ENCODE measurements at regions not wholly inside any gene's neighbourhood (a gene's known extent, or its start where the extent isn't known, plus 50 kb on each side); places are given as distances from the start of the nearest gene placed in this dataset.
"Not testable (repeated sequence)": the region's sequence is repeated elsewhere in the genome, so short reads cannot be mapped to it uniquely, and the experiment has no call there.

DNA sequence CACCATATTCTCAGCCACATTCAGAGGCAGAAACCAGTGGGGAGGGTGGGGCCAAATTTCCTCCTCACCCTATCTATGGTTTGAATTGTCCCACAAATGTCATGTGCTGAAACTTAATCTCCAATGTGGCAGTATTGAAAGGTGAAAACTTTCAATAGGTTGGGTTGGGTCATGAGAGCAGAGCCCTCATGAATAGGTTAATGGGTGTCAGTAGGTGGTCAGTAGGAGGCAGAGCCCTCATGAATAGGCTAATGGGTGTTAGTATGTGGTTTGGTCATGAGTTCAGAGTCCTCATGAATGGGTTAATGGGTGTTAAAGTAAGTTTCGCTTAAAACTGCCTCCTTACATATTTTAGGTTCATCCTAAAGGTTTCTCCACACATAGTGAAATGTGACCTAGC is 170.0 kb downstream of the FCRL5 start:
- H3K4me3 Mint-ChIP-seq: no peak overlapping the region
- no peak overlapping the region for H3K27ac ChIP-seq (ENCODE audit: low read depth in 1 of 2, low read length in 2 of 2)
- intact Hi-C loops (cut with DNase I, micrococcal nuclease): no loop called here
- ATAC-seq (ENCODE audit: poor library complexity) (no peak), DNase-seq (no peak)
- no peaks in the 10 kb centered on the region for H3K9me3 Mint-ChIP-seq
- POLR2A ChIA-PET: no interaction called here
- H3K4me3 ChIP-seq (ENCODE audit: low read length): no peak overlapping the region
- H3K36me3 ChIP-seq (ENCODE audit: insufficient read depth, low read length): no peaks in the 10 kb centered on the region
- no peaks in the 10 kb centered on the region for H3K9me3 ChIP-seq (ENCODE audit: control insufficient read depth in 1 of 2, insufficient read depth in 1 of 2, low read length in 2 of 2)
- H3K27me3 Mint-ChIP-seq: peaks cover 44% of the 10 kb centered on the region
- no peaks in the 10 kb centered on the region for H3K4me1 Mint-ChIP-seq (ENCODE audit: low read depth)
- CTCF ChIA-PET: no interaction called here
- peaks cover 6 to 9% of the 10 kb centered on the region in 2 experiments for H3K27me3 ChIP-seq (ENCODE audit: control insufficient read depth in 1 of 2, insufficient read depth in 2 of 2, low read length in 2 of 2)
- no peaks in the 10 kb centered on the region for H3K4me1 ChIP-seq (ENCODE audit: insufficient read depth, low read length)
- no peak overlapping the region for H3K27ac Mint-ChIP-seq
- no peaks in the 10 kb centered on the region for H3K36me3 Mint-ChIP-seq (ENCODE audit: low read depth)
- TF ChIP-seq, protein P1, sequence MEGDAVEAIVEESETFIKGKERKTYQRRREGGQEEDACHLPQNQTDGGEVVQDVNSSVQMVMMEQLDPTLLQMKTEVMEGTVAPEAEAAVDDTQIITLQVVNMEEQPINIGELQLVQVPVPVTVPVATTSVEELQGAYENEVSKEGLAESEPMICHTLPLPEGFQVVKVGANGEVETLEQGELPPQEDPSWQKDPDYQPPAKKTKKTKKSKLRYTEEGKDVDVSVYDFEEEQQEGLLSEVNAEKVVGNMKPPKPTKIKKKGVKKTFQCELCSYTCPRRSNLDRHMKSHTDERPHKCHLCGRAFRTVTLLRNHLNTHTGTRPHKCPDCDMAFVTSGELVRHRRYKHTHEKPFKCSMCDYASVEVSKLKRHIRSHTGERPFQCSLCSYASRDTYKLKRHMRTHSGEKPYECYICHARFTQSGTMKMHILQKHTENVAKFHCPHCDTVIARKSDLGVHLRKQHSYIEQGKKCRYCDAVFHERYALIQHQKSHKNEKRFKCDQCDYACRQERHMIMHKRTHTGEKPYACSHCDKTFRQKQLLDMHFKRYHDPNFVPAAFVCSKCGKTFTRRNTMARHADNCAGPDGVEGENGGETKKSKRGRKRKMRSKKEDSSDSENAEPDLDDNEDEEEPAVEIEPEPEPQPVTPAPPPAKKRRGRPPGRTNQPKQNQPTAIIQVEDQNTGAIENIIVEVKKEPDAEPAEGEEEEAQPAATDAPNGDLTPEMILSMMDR (IDR thresholded peaks at IDR 0.05): no peak

DNA sequence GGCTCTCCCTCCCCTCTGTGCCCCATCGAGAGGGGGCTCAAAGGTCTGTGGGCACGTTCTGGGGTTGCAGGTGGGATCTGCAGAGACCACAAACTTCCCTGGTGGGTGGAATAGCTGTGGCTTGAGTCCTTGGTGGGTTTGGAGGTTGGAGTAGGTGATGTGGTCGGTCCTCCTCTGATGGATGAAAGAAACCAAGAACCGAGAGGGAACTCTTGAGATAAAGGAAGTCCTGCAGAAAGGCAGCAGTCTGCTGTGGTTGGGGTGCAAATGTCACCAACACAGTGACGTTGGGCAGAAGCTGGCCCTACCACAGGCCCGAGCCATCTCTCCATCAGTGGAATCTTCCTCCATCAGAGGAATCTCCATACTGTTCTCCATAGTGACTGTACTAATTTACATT is 171.8 kb downstream of the FCRL5 start:
- Mint-ChIP-seq H3K4me3 (no peak overlapping the region), H3K36me3 (ENCODE audit: low read depth) (no peaks in the 10 kb centered on the region), H3K27ac (no peak overlapping the region), H3K4me1 (ENCODE audit: low read depth) (no peaks in the 10 kb centered on the region), H3K27me3 (peaks cover 59% of the 10 kb centered on the region), H3K9me3 (no peaks in the 10 kb centered on the region)
- H3K4me1 ChIP-seq (ENCODE audit: insufficient read depth, low read length): no peaks in the 10 kb centered on the region
- peaks cover 12% of the 10 kb centered on the region in 2 experiments for H3K27me3 ChIP-seq (ENCODE audit: control insufficient read depth in 1 of 2, insufficient read depth in 2 of 2, low read length in 2 of 2)
- ChIA-PET POLR2A (no interaction called here), CTCF (no interaction called here)
- TF ChIP-seq, protein P1 (IDR thresholded peaks at IDR 0.05): no peak
- ATAC-seq (ENCODE audit: poor library complexity): no peak
- intact Hi-C loops (cut with DNase I, micrococcal nuclease): no loop called here
- DNase-seq: no peak
- H3K9me3 ChIP-seq (ENCODE audit: control insufficient read depth in 1 of 2, insufficient read depth in 1 of 2, low read length in 2 of 2): no peaks in the 10 kb centered on the region
- H3K27ac ChIP-seq (ENCODE audit: low read depth in 1 of 2, low read length in 2 of 2): no peak overlapping the region
- H3K4me3 ChIP-seq (ENCODE audit: low read length): no peak overlapping the region
- no peaks in the 10 kb centered on the region for H3K36me3 ChIP-seq (ENCODE audit: insufficient read depth, low read length)

DNA sequence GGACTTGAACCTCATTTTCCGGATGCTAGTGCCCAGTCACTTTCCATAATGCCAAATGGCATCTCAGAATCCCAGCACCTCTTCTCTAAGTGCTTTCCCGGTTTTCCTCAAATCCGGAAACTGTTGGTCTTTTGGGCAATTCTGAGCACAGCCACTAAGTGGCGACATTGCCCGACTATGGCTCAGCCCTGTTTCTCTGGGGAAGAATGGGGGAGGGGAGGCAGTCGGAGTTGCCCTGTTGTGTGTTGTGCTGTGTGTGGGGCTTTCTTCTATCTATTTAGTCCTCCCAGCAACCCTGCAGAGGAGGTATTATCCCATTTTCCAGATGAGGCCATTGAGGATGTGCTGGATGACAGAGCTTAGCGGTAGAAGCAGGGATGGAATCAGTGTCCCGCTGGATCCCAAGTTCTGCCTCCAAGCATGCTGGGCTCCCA is 175.0 kb downstream of the FCRL5 start:
- H3K4me1 ChIP-seq (ENCODE audit: insufficient read depth, low read length); H3K27ac ChIP-seq (ENCODE audit: low read depth in 1 of 2, low read length in 2 of 2); CTCF ChIA-PET; H3K36me3 ChIP-seq (ENCODE audit: insufficient read depth, low read length); H3K36me3 Mint-ChIP-seq (ENCODE audit: low read depth); ATAC-seq (ENCODE audit: poor library complexity); H3K9me3 ChIP-seq (ENCODE audit: control insufficient read depth in 1 of 2, insufficient read depth in 1 of 2, low read length in 2 of 2); H3K4me3 ChIP-seq (ENCODE audit: low read length); H3K27ac Mint-ChIP-seq; H3K9me3 Mint-ChIP-seq; POLR2A ChIA-PET; H3K4me3 Mint-ChIP-seq; H3K4me1 Mint-ChIP-seq (ENCODE audit: low read depth): not testable (repeated sequence)
- H3K27me3 Mint-ChIP-seq: peaks cover 57% of the 10 kb centered on the region
- peak in 3 of 14 experiments; percentile 3 to 29 (median 26) for DNase-seq
- peaks cover 15 to 23% of the 10 kb centered on the region in 2 experiments for H3K27me3 ChIP-seq (ENCODE audit: control insufficient read depth in 1 of 2, insufficient read depth in 2 of 2, low read length in 2 of 2)
- intact Hi-C loops (cut with DNase I, micrococcal nuclease): loop anchor here in 1 of 2 experiments (5.0 kb wide), 1 partner anchor 110 kb away; no protein-coding TSS in a partner anchor

DNA sequence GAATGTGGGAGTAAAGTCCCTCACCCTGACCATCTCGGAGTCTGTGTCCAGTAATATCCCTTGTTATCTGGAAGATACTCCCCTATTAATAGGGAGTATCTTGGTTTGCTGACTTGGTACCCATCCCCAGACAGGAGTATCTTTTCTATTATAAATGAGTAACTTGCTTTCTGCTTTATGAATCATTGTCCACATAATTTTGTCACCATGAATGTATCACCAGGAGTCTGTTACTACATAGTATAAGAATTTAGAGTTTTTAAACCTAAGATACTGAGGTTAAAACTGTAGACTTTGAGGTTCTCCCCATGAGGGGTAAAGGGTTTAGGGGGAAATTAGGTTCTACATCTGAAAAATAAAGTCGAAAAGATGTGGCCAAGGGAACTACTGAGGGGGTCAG is 175.6 kb downstream of the FCRL5 start:
- no peak overlapping the region for H3K4me3 Mint-ChIP-seq
- Histone ChIP-seq H3K9me3 (ENCODE audit: control insufficient read depth in 1 of 2, insufficient read depth in 1 of 2, low read length in 2 of 2) (no peaks in the 10 kb centered on the region), H3K27me3 (ENCODE audit: control insufficient read depth in 1 of 2, insufficient read depth in 2 of 2, low read length in 2 of 2) (peaks cover 15 to 23% of the 10 kb centered on the region in 2 experiments), H3K36me3 (ENCODE audit: insufficient read depth, low read length) (no peaks in the 10 kb centered on the region), H3K4me3 (ENCODE audit: low read length) (no peak overlapping the region), H3K4me1 (ENCODE audit: insufficient read depth, low read length) (no peaks in the 10 kb centered on the region), H3K27ac (ENCODE audit: low read depth in 1 of 2, low read length in 2 of 2) (no peak overlapping the region)
- ATAC-seq (ENCODE audit: poor library complexity): no peak
- DNase-seq: no peak
- H3K27me3 Mint-ChIP-seq: peaks cover 60% of the 10 kb centered on the region
- no peaks in the 10 kb centered on the region for H3K9me3 Mint-ChIP-seq
- CTCF ChIA-PET: no interaction called here
- H3K4me1 Mint-ChIP-seq (ENCODE audit: low read depth): no peaks in the 10 kb centered on the region
- TF ChIP-seq, protein P1 (IDR thresholded peaks at IDR 0.05): no peak
- H3K36me3 Mint-ChIP-seq (ENCODE audit: low read depth): no peaks in the 10 kb centered on the region
- H3K27ac Mint-ChIP-seq: no peak overlapping the region
- POLR2A ChIA-PET: no interaction called here
- intact Hi-C loops (cut with DNase I, micrococcal nuclease): loop anchor here in 1 of 2 experiments (5.0 kb wide), 1 partner anchor 111 kb away; no protein-coding TSS in a partner anchor

DNA sequence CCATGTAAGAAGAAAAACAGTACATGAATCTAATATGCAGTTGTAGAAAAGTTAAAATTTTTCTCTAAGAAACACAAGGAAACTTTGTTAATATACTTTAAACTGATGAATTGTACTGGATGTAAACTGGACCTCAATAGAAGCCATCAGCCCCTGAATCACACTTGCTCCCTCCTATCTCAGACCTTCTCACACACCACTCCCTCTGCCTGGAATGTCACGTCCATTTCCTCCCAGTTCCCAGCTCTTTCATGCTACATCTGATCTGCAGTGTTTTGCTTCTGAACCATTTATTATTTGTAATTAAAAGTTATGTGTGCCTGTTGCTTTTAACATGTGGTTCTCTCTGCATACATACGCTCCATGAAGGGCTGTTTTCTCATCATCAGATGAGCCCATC is 180.0 kb downstream of the FCRL5 start:
- CTCF ChIA-PET; ATAC-seq (ENCODE audit: poor library complexity); H3K36me3 Mint-ChIP-seq (ENCODE audit: low read depth); DNase-seq; H3K27ac Mint-ChIP-seq; H3K4me3 Mint-ChIP-seq; H3K9me3 ChIP-seq (ENCODE audit: control insufficient read depth in 1 of 2, insufficient read depth in 1 of 2, low read length in 2 of 2); H3K4me3 ChIP-seq (ENCODE audit: low read length); H3K9me3 Mint-ChIP-seq; H3K4me1 ChIP-seq (ENCODE audit: insufficient read depth, low read length); H3K4me1 Mint-ChIP-seq (ENCODE audit: low read depth); POLR2A ChIA-PET; H3K36me3 ChIP-seq (ENCODE audit: insufficient read depth, low read length); H3K27ac ChIP-seq (ENCODE audit: low read depth in 1 of 2, low read length in 2 of 2): not testable (repeated sequence)
- peaks cover 39% of the 10 kb centered on the region for H3K27me3 Mint-ChIP-seq
- peaks cover 8 to 13% of the 10 kb centered on the region in 2 experiments for H3K27me3 ChIP-seq (ENCODE audit: control insufficient read depth in 1 of 2, insufficient read depth in 2 of 2, low read length in 2 of 2)
- intact Hi-C loops (cut with DNase I, micrococcal nuclease): loop anchor here (5.0 kb wide), 2 partner anchors 120 to 125 kb away; no protein-coding TSS in a partner anchor
